HUES48 (cell line): ENCODE measurements at regions not wholly inside any gene's neighbourhood (a gene's known extent, or its start where the extent isn't known, plus 50 kb on each side); places are given as distances from the start of the nearest gene placed in this dataset.

ENCODE experiments used
- H3K27ac ChIP-seq: one replicate; pipeline ENCODE4 v1.7.0; 2013; ENCODE audit warnings: low read depth, low read length, inconsistent platforms
- H3K27me3 ChIP-seq: 2 replicates; pipeline ENCODE4 v1.6.1; 2013; ENCODE audit warnings: mild to moderate bottlenecking, low read length; ENCODE audit not compliant: control insufficient read depth, insufficient read depth
- H3K36me3 ChIP-seq: 2 replicates; pipeline ENCODE4 v1.6.1; 2013; ENCODE audit warnings: low read length; ENCODE audit not compliant: control insufficient read depth, insufficient read depth
- H3K4me1 ChIP-seq: 2 replicates; pipeline ENCODE4 v1.6.1; 2013; ENCODE audit warnings: mild to moderate bottlenecking, low read length; ENCODE audit not compliant: control insufficient read depth, insufficient read depth
- H3K4me3 ChIP-seq: 2 replicates; pipeline ENCODE4 v1.5.1; 2013; ENCODE audit warnings: mild to moderate bottlenecking, low read depth, low read length
- H3K9ac ChIP-seq: 2 replicates; pipeline ENCODE4 v1.6.1; 2013; ENCODE audit warnings: mild to moderate bottlenecking, low read depth, low read length, moderate library complexity
- H3K9me3 ChIP-seq: 2 replicates; pipeline ENCODE4 v1.6.1; 2013; ENCODE audit warnings: low read length; ENCODE audit not compliant: control insufficient read depth, insufficient read depth

GRCh38 chr4:26267087-26267486, 53.7 kb upstream of the RBPJ start:
- no peaks in the 10 kb centered on the region for H3K9me3 ChIP-seq

GRCh38 chr4:26268246-26268645, 52.6 kb upstream of the RBPJ start:
- no peak overlapping the region for H3K27ac ChIP-seq
- H3K27me3 ChIP-seq: no peaks in the 10 kb centered on the region
- H3K9ac ChIP-seq: no peak overlapping the region
- H3K9me3 ChIP-seq: no peaks in the 10 kb centered on the region
- H3K4me1 ChIP-seq: peaks cover 21% of the 10 kb centered on the region
- H3K4me3 ChIP-seq: no peak overlapping the region
- no peaks in the 10 kb centered on the region for H3K36me3 ChIP-seq

More at GRCh38 chr4:26267087-26267486, 53.7 kb upstream of the RBPJ start:
- Histone ChIP-seq H3K4me3 (no peak overlapping the region), H3K36me3 (no peaks in the 10 kb centered on the region), H3K9ac (no peak overlapping the region), H3K4me1 (peaks cover 14% of the 10 kb centered on the region), H3K27me3 (no peaks in the 10 kb centered on the region), H3K27ac (no peak overlapping the region)

GRCh38 chr4:26269038-26269437, 51.8 kb upstream of the RBPJ start:
- Histone ChIP-seq H3K9ac (no peak overlapping the region), H3K4me1 (peaks cover 26% of the 10 kb centered on the region), H3K27me3 (no peaks in the 10 kb centered on the region), H3K9me3 (no peaks in the 10 kb centered on the region), H3K36me3 (no peaks in the 10 kb centered on the region), H3K27ac (no peak overlapping the region), H3K4me3 (no peak overlapping the region)
